Mammary epithelial cell (primary cell): ENCODE measurements at regions not wholly inside any gene's neighbourhood (a gene's known extent, or its start where the extent isn't known, plus 50 kb on each side); places are given as distances from the start of the nearest gene placed in this dataset.

Experiments used
- EZH2 ChIP-seq: IDR thresholded peaks from 2 replicates; pipeline ENCODE4 v1.6.1; 2012; ENCODE audit warnings: low read length, inconsistent platforms, borderline replicate concordance
- TF ChIP-seq, protein P1 (sequence below), 2 donors: IDR thresholded peaks in 1 of 2; conservative IDR thresholded peaks in 1 of 2; 2 replicates each; pipeline ENCODE4 v1.5.1; 2011 to 2012; ENCODE audit warnings: inconsistent platforms in 2 of 2, low read length in 2 of 2, mild to moderate bottlenecking in 2 of 2, control low read depth in 1 of 2, low read depth in 1 of 2; ENCODE audit not compliant: insufficient read depth in 1 of 2; ENCODE audit errors: extremely low read depth in 1 of 2

DNA sequence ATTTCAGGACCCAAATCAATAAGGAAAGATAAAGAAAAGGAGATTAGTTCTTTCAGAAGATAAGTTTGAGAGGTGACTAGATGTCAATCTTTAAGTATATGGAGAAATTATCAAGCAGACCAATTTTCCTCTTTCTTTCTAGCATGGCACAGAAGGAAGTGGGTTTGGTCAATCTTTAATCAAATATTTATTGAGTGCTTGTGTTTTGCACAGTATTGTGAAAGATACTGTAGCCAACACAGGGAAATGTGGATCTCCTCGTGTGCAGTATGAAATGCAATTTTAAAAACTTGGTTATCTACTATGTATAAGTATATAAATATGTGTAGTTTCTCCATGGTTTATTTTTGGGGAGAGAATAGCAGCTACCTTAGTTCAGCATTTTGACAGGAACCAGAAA lies 655.2 kb downstream of the RAPGEF2 start:
- TF ChIP-seq, protein P1, sequence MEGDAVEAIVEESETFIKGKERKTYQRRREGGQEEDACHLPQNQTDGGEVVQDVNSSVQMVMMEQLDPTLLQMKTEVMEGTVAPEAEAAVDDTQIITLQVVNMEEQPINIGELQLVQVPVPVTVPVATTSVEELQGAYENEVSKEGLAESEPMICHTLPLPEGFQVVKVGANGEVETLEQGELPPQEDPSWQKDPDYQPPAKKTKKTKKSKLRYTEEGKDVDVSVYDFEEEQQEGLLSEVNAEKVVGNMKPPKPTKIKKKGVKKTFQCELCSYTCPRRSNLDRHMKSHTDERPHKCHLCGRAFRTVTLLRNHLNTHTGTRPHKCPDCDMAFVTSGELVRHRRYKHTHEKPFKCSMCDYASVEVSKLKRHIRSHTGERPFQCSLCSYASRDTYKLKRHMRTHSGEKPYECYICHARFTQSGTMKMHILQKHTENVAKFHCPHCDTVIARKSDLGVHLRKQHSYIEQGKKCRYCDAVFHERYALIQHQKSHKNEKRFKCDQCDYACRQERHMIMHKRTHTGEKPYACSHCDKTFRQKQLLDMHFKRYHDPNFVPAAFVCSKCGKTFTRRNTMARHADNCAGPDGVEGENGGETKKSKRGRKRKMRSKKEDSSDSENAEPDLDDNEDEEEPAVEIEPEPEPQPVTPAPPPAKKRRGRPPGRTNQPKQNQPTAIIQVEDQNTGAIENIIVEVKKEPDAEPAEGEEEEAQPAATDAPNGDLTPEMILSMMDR (conservative IDR thresholded peaks at IDR 0.05 in 1 of 2, IDR thresholded peaks at IDR 0.05 in 1 of 2; ENCODE audit: extremely low read depth in 1 of 2, insufficient read depth in 1 of 2, low read depth in 1 of 2, low read length in 2 of 2) = no peak
- no peak for TF ChIP-seq EZH2
